ENCODE measurements at regions not wholly inside any gene's neighbourhood (a gene's known extent, or its start where the extent isn't known, plus 50 kb on each side); places are given as distances from the start of the nearest gene placed in this dataset.

DNA sequence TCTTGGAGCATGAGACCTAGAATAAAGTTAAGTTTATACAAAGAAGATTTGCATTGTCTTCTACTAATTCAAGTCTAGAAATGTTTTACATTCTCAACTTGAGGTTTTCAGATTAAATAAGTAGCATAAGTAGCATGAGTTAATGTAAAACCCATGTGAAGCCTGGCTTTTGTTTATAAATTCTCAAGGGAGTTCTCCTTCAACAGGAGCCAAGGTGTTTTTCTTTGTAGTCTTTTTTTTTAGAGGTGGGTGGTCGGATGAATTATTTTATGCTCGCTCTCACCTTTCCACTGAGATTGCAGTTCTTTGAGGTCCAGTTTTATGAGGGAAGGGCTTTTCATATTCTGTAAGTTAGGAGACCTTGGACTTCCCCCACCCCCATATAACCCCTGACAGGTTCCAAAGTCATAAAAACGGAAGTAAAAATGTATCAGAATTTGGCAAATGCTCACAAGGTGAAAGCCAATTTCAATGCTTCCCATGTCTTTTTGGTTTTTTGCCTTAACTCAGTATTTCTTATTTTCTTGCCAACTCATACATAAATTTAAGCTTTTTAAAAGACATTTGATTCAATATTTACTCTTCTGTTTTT lies 244.3 kb upstream of the ASCC3 start:
- no peak overlapping the region for H3K4me3 Mint-ChIP-seq (ENCODE audit: unreplicated experiment)
- ChIA-PET CTCF (no interaction called here), POLR2A (no interaction called here)
- TF ChIP-seq, protein P1, sequence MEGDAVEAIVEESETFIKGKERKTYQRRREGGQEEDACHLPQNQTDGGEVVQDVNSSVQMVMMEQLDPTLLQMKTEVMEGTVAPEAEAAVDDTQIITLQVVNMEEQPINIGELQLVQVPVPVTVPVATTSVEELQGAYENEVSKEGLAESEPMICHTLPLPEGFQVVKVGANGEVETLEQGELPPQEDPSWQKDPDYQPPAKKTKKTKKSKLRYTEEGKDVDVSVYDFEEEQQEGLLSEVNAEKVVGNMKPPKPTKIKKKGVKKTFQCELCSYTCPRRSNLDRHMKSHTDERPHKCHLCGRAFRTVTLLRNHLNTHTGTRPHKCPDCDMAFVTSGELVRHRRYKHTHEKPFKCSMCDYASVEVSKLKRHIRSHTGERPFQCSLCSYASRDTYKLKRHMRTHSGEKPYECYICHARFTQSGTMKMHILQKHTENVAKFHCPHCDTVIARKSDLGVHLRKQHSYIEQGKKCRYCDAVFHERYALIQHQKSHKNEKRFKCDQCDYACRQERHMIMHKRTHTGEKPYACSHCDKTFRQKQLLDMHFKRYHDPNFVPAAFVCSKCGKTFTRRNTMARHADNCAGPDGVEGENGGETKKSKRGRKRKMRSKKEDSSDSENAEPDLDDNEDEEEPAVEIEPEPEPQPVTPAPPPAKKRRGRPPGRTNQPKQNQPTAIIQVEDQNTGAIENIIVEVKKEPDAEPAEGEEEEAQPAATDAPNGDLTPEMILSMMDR (IDR thresholded peaks at IDR 0.05; ENCODE audit: unreplicated experiment) = no peak
- H3K27ac Mint-ChIP-seq (ENCODE audit: low read depth, unreplicated experiment) = no peak overlapping the region
- no peaks in the 10 kb centered on the region for H3K36me3 Mint-ChIP-seq (ENCODE audit: insufficient read depth, unreplicated experiment)
- no peaks in the 10 kb centered on the region for H3K27me3 Mint-ChIP-seq (ENCODE audit: insufficient read depth, unreplicated experiment)
- BruUV-seq (replicated peaks) = no TSS peak
- intact Hi-C loops (cut with micrococcal nuclease) = no loop called here
- H3K4me1 Mint-ChIP-seq (ENCODE audit: insufficient read depth, unreplicated experiment) = no peaks in the 10 kb centered on the region
- no peak for DNase-seq (ENCODE audit: unreplicated experiment)
- H3K9me3 Mint-ChIP-seq (ENCODE audit: unreplicated experiment) = no peaks in the 10 kb centered on the region

DNA sequence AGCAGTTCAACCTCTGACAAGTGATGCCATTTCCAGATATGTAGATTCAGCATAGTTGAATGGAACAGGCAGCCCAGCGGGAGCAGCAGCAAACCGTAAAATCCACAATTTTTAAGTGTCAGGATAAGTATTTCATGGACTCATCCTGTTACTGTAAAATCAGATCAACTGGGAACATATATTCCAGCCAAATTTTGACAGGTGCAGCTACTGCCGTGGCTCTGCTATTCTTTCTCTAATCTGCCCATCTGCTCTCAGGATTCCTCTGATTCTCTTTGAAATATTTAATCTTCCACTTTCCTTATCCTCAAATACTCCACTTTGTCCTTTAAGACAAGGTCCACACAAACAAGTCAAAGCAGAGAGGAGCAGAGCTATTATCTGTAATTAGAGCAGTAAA lies 245.4 kb upstream of the ASCC3 start:
- BruUV-seq (replicated peaks) = no TSS peak
- DNase-seq (ENCODE audit: unreplicated experiment) = no peak
- POLR2A ChIA-PET = no interaction called here
- Mint-ChIP-seq H3K36me3 (ENCODE audit: insufficient read depth, unreplicated experiment) (no peaks in the 10 kb centered on the region), H3K4me3 (ENCODE audit: unreplicated experiment) (no peak overlapping the region), H3K27ac (ENCODE audit: low read depth, unreplicated experiment) (no peak overlapping the region), H3K27me3 (ENCODE audit: insufficient read depth, unreplicated experiment) (no peaks in the 10 kb centered on the region), H3K9me3 (ENCODE audit: unreplicated experiment) (no peaks in the 10 kb centered on the region), H3K4me1 (ENCODE audit: insufficient read depth, unreplicated experiment) (no peaks in the 10 kb centered on the region)
- TF ChIP-seq, protein P1 (IDR thresholded peaks at IDR 0.05; ENCODE audit: unreplicated experiment) = no peak
- intact Hi-C loops (cut with micrococcal nuclease) = no loop called here
- CTCF ChIA-PET = interaction anchor here (1.1 kb wide), 1 partner anchor 10 kb away, joined by 3 read pairs; no protein-coding TSS in a partner anchor

DNA sequence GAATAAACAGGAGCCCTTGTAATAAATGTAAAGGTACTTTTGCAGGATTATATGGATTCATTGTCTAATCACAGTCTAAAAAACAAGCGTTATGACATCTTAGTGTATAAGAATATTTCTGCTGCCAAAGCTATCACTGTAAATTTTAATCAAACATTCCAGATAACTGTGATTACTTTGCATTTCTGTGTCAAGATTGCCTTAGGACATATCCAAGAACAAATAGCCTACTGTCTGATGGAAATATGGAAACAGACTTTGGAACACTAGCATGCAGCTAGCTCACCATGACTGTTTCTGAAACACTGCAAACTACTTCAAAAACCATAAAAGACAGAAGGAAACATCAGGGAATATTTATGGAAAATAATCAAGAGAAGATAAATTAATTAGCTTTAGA lies 248.7 kb upstream of the ASCC3 start:
- no peak for DNase-seq (ENCODE audit: unreplicated experiment)
- TF ChIP-seq, protein P1 (IDR thresholded peaks at IDR 0.05; ENCODE audit: unreplicated experiment) = no peak
- intact Hi-C loops (cut with micrococcal nuclease) = no loop called here
- H3K27ac Mint-ChIP-seq (ENCODE audit: low read depth, unreplicated experiment) = no peak overlapping the region
- BruUV-seq (replicated peaks) = no TSS peak
- POLR2A ChIA-PET = no interaction called here
- CTCF ChIA-PET = interaction anchor here (1.0 kb wide), 1 partner anchor 15 kb away, joined by 5 read pairs; no protein-coding TSS in a partner anchor
- H3K36me3 Mint-ChIP-seq (ENCODE audit: insufficient read depth, unreplicated experiment) = no peaks in the 10 kb centered on the region
- H3K4me1 Mint-ChIP-seq (ENCODE audit: insufficient read depth, unreplicated experiment) = no peaks in the 10 kb centered on the region
- no peaks in the 10 kb centered on the region for H3K9me3 Mint-ChIP-seq (ENCODE audit: unreplicated experiment)
- no peak overlapping the region for H3K4me3 Mint-ChIP-seq (ENCODE audit: unreplicated experiment)
- H3K27me3 Mint-ChIP-seq (ENCODE audit: insufficient read depth, unreplicated experiment) = no peaks in the 10 kb centered on the region

DNA sequence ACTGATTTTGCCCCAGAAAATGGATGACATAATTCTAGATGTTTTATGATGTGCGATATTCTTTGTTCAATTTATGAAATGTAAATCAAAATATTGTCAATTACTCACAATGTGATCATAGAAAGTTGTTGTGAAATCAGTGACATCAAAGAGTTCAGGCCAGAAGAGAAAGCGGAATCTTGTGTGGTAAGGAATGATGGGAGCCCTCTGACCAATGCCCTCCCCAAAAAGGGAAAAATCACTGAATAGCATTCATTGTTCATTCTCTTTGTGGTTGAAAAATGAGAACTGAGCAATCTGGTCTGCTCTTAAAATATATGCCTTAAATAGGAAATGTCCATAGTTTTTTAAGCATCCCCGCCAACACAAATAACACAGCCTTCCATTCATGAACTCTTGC lies 247.1 kb upstream of the GRIK2 start:
- peak; percentile 27 for DNase-seq (ENCODE audit: unreplicated experiment)
- TF ChIP-seq, protein P1 (IDR thresholded peaks at IDR 0.05; ENCODE audit: unreplicated experiment) = no peak
- intact Hi-C loops (cut with micrococcal nuclease) = no loop called here
- Mint-ChIP-seq H3K9me3 (ENCODE audit: unreplicated experiment) (no peaks in the 10 kb centered on the region), H3K4me3 (ENCODE audit: unreplicated experiment) (no peak overlapping the region), H3K36me3 (ENCODE audit: insufficient read depth, unreplicated experiment) (no peaks in the 10 kb centered on the region), H3K4me1 (ENCODE audit: insufficient read depth, unreplicated experiment) (no peaks in the 10 kb centered on the region), H3K27ac (ENCODE audit: low read depth, unreplicated experiment) (no peak overlapping the region), H3K27me3 (ENCODE audit: insufficient read depth, unreplicated experiment) (no peaks in the 10 kb centered on the region)
- no TSS peak for BruUV-seq (replicated peaks)
- ChIA-PET CTCF (interaction anchor here (0.6 kb wide), 1 partner anchor 31 kb away, joined by 3 read pairs; no protein-coding TSS in a partner anchor), POLR2A (no interaction called here)
